ENCODE measurements at regions not wholly inside any gene's neighbourhood (a gene's known extent, or its start where the extent isn't known, plus 50 kb on each side); places are given as distances from the start of the nearest gene placed in this dataset.

GRCh38 chr11:81211050-81211449, 1522.6 kb downstream of the FAM181B start:
- TF ChIP-seq YY1 (IDR thresholded peaks at IDR 0.05; ENCODE audit: insufficient read depth, insufficient read length), result no peak
- no peak for TF ChIP-seq SUZ12 (IDR thresholded peaks at IDR 0.05; ENCODE audit: extremely low read depth, insufficient read depth, insufficient read length)
